ENCODE measurements at regions not wholly inside any gene's neighbourhood (a gene's known extent, or its start where the extent isn't known, plus 50 kb on each side); places are given as distances from the start of the nearest gene placed in this dataset.

DNA sequence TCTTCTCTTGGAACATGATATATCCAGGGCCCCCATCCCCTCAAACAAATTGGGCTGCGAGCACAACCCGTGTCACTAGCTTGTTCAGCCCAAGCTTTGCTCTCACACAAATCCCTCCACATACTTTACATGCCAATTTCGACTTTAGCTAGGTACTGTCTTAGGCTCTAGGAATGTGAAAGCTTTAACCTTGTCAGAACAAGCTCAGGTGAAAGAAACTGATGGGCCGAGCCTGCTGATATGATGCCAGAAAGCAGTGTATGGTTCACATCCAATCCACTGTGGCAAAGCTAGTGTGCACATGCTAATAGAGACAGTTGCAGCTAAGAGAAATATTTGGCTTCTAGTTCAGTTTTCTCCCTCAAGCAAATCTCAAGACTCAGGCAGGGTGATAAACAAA lies 79.5 kb downstream of the TNFSF18 start:
- DNase-seq, result no peak
- no peaks in the 10 kb centered on the region for H3K4me1 Mint-ChIP-seq
- ATAC-seq, result no peak
- H3K4me3 Mint-ChIP-seq, result no peak overlapping the region
- H3K9me3 ChIP-seq (ENCODE audit: control insufficient read depth, low read length, poor library complexity, severe bottlenecking), result no peaks in the 10 kb centered on the region
- no peak overlapping the region for H3K27ac Mint-ChIP-seq
- H3K36me3 Mint-ChIP-seq (ENCODE audit: low read depth), result no peaks in the 10 kb centered on the region
- H3K27me3 Mint-ChIP-seq, result no peaks in the 10 kb centered on the region

DNA sequence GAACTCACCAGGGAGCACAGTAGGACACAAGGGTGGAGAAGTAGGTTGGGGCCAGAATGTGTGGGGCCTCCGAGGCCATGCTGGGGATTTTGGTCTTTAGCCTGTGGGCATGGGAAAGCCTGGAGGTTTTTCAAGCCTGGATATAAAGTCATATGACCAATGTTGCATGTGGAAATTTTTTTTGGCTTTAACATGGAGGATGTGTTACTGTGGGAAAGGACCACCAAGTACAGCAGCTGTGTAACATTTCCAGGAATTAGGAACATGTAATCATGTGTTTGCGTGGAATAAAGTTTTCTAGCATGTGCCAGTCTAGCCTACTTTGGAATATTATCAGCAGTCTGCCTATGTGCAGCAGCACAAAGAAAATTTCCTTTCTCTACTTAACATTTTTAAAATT lies 78.5 kb downstream of the TNFSF18 start:
- Mint-ChIP-seq H3K36me3 (ENCODE audit: low read depth) (no peaks in the 10 kb centered on the region), H3K27ac (no peak overlapping the region), H3K4me1 (no peaks in the 10 kb centered on the region), H3K4me3 (no peak overlapping the region), H3K27me3 (no peaks in the 10 kb centered on the region)
- DNase-seq (no peak), ATAC-seq (no peak)
- no peaks in the 10 kb centered on the region for H3K9me3 ChIP-seq (ENCODE audit: control insufficient read depth, low read length, poor library complexity, severe bottlenecking)

GRCh38 chr1:172973424-172973823 lies 77.3 kb downstream of the TNFSF18 start:
- Mint-ChIP-seq H3K36me3 (ENCODE audit: low read depth) (no peaks in the 10 kb centered on the region), H3K4me1 (no peaks in the 10 kb centered on the region), H3K27ac (no peak overlapping the region), H3K4me3 (no peak overlapping the region), H3K27me3 (no peaks in the 10 kb centered on the region)
- no peak for ATAC-seq
- no peak for DNase-seq
- H3K9me3 ChIP-seq (ENCODE audit: control insufficient read depth, low read length, poor library complexity, severe bottlenecking), result no peaks in the 10 kb centered on the region

DNA sequence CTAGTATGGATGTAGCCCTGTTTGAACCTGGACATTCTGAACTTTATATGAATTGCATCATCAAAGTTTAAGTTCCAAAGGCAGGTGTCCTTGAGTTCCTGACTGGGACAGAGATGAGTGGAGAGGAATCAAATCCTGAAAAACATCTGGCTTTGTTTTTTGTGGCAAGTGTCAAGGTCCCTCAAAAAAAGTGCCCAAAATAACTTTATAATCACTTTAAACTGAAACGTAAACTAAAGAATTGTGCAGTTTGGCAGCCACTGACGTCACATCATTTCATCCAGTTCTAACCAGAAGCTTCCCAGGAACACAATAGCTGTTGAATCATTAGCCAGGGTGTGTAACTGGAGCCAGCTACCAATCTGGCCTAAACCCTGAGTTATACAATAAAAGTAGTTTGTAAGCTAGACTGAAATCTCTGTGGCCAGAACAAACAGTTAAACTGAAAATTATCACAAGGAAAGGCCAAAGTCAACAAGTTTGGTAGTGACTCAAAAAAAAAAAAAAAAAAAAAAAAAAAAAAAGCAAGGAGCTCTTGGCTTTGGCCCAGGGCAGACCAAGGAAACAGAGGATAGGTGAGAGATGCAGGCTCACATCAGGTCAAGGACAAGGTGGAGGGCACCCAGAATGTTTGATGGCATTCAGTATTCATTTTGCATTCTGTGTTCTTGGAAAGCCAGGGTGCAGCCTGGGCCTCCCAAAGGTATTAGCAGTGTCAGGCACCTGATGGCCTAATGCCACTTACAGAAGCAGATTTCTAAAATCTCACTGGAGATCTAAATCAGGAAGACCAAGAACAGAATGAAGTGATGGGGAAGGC lies 74.3 kb downstream of the TNFSF18 start:
- H3K4me1 Mint-ChIP-seq, result no peaks in the 10 kb centered on the region
- peak overlapping the region; percentile 27 for H3K27ac Mint-ChIP-seq
- no peak for ATAC-seq
- no peaks in the 10 kb centered on the region for H3K36me3 Mint-ChIP-seq (ENCODE audit: low read depth)
- H3K27me3 Mint-ChIP-seq, result no peaks in the 10 kb centered on the region
- no peak for DNase-seq
- no peak overlapping the region for H3K4me3 Mint-ChIP-seq
- no peaks in the 10 kb centered on the region for H3K9me3 ChIP-seq (ENCODE audit: control insufficient read depth, low read length, poor library complexity, severe bottlenecking)

- Mint-ChIP-seq H3K27me3 (no peaks in the 10 kb centered on the region), H3K4me3 (no peak overlapping the region)
Measured at GRCh38 chr1:172977296-172978017, 73.3 kb downstream of the TNFSF18 start.

GRCh38 chr1:172978595-172978994 lies 72.1 kb downstream of the TNFSF18 start:
- H3K27me3 Mint-ChIP-seq, result no peaks in the 10 kb centered on the region
- no peaks in the 10 kb centered on the region for H3K4me1 Mint-ChIP-seq
- no peak for DNase-seq
- no peaks in the 10 kb centered on the region for H3K36me3 Mint-ChIP-seq (ENCODE audit: low read depth)
- H3K9me3 ChIP-seq (ENCODE audit: control insufficient read depth, low read length, poor library complexity, severe bottlenecking), result no peaks in the 10 kb centered on the region
- no peak overlapping the region for H3K27ac Mint-ChIP-seq
- H3K4me3 Mint-ChIP-seq, result no peak overlapping the region
- ATAC-seq, result no peak

More at GRCh38 chr1:172977296-172978017, 73.3 kb downstream of the TNFSF18 start:
- Mint-ChIP-seq H3K27ac (no peak overlapping the region), H3K4me1 (no peaks in the 10 kb centered on the region), H3K36me3 (ENCODE audit: low read depth) (no peaks in the 10 kb centered on the region)
- H3K9me3 ChIP-seq (ENCODE audit: control insufficient read depth, low read length, poor library complexity, severe bottlenecking), result no peaks in the 10 kb centered on the region
- DNase-seq (no peak), ATAC-seq (no peak)

DNA sequence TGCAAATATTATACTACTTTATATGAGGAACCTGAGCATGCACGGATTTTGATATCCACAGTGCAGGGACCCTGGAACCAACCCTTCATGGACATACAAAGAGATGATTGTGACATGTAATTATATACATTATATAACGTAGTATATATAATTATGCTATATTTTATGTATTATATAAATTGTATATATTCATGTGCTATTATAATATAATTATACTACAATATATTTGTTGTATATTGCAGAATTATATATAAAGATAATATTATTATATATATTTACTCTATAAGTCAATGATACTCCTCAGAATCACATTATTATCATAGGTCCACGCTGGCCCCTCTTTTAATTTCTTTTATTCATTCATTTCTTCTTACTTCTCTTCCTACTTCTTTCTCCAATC lies 70.9 kb downstream of the TNFSF18 start:
- DNase-seq (no peak), ATAC-seq (no peak)
- no peaks in the 10 kb centered on the region for H3K4me1 Mint-ChIP-seq
- H3K27ac Mint-ChIP-seq, result no peak overlapping the region
- no peaks in the 10 kb centered on the region for H3K36me3 Mint-ChIP-seq (ENCODE audit: low read depth)
- no peak overlapping the region for H3K4me3 Mint-ChIP-seq
- H3K27me3 Mint-ChIP-seq, result no peaks in the 10 kb centered on the region
- no peaks in the 10 kb centered on the region for H3K9me3 ChIP-seq (ENCODE audit: control insufficient read depth, low read length, poor library complexity, severe bottlenecking)

- no peaks in the 10 kb centered on the region for H3K36me3 Mint-ChIP-seq (ENCODE audit: low read depth)
- DNase-seq, result no peak
- no peak overlapping the region for H3K27ac Mint-ChIP-seq
- H3K4me3 Mint-ChIP-seq, result no peak overlapping the region
- H3K27me3 Mint-ChIP-seq, result no peaks in the 10 kb centered on the region
- no peak for ATAC-seq
- H3K4me1 Mint-ChIP-seq, result no peaks in the 10 kb centered on the region
- H3K9me3 ChIP-seq (ENCODE audit: control insufficient read depth, low read length, poor library complexity, severe bottlenecking), result no peaks in the 10 kb centered on the region
Measured at GRCh38 chr1:172980456-172980855, 70.3 kb downstream of the TNFSF18 start.

- H3K9me3 ChIP-seq (ENCODE audit: control insufficient read depth, low read length, poor library complexity, severe bottlenecking), result no peaks in the 10 kb centered on the region
- DNase-seq (no peak), ATAC-seq (no peak)
- Mint-ChIP-seq H3K27me3 (no peaks in the 10 kb centered on the region), H3K4me3 (no peak overlapping the region), H3K4me1 (no peaks in the 10 kb centered on the region), H3K27ac (no peak overlapping the region), H3K36me3 (ENCODE audit: low read depth) (no peaks in the 10 kb centered on the region)
Measured at GRCh38 chr1:172980971-172981370, 69.8 kb downstream of the TNFSF18 start.
